NCI-H510A treated with DMSO at 0.1 percent for 48 hours (cell line): ENCODE measurements at regions not wholly inside any gene's neighbourhood (a gene's known extent, or its start where the extent isn't known, plus 50 kb on each side); places are given as distances from the start of the nearest gene placed in this dataset.
"Not testable (repeated sequence)": the region's sequence is repeated elsewhere in the genome, so short reads cannot be mapped to it uniquely, and the experiment has no call there.

Experiments
- DNase-seq: peaks from one replicate; lab custom pipeline; 2025; lab: John Stamatoyannopoulos, UW

GRCh38 chr2:63740020-63740419 lies 101.7 kb upstream of the UGP2 start:
- DNase-seq, result no peak

- DNase-seq, result no peak
Observed at GRCh38 chr2:63740943-63741342, 100.8 kb upstream of the UGP2 start.

GRCh38 chr2:63741884-63742579 lies 99.7 kb upstream of the UGP2 start:
- DNase-seq, result no peak

GRCh38 chr2:63742580-63742976 lies 99.1 kb upstream of the UGP2 start:
- DNase-seq, result no peak

GRCh38 chr2:63743170-63743981 lies 98.3 kb upstream of the UGP2 start:
- DNase-seq, result no peak

GRCh38 chr2:63743982-63744966 lies 97.4 kb upstream of the UGP2 start:
- DNase-seq, result no peak

GRCh38 chr2:63746548-63746947 lies 95.1 kb upstream of the UGP2 start:
- not testable (repeated sequence) for DNase-seq

- DNase-seq, result no peak
Observed at GRCh38 chr2:63751901-63752300, 89.8 kb upstream of the UGP2 start.

GRCh38 chr2:63755216-63755615 lies 86.5 kb upstream of the UGP2 start:
- no peak for DNase-seq

GRCh38 chr2:63755965-63756364 lies 85.7 kb upstream of the UGP2 start:
- DNase-seq, result no peak

GRCh38 chr2:63763391-63763941 lies 78.2 kb upstream of the UGP2 start:
- no peak for DNase-seq

GRCh38 chr2:63764630-63765029 lies 77.1 kb upstream of the UGP2 start:
- DNase-seq, result no peak

- DNase-seq, result no peak
Observed at GRCh38 chr2:63765117-63765516, 76.6 kb upstream of the UGP2 start.

GRCh38 chr2:63767307-63767706 lies 74.4 kb upstream of the UGP2 start:
- DNase-seq, result no peak

GRCh38 chr2:63768051-63768450 lies 73.6 kb upstream of the UGP2 start:
- DNase-seq, result no peak

GRCh38 chr2:63769915-63770314 lies 71.8 kb upstream of the UGP2 start:
- no peak for DNase-seq

- DNase-seq, result no peak
Observed at GRCh38 chr2:63772061-63772460, 69.6 kb upstream of the UGP2 start.

- DNase-seq, result no peak
Observed at GRCh38 chr2:63775191-63775590, 66.5 kb upstream of the UGP2 start.

- DNase-seq, result no peak
Observed at GRCh38 chr2:63776382-63776781, 65.3 kb upstream of the UGP2 start.

- DNase-seq, result no peak
Observed at GRCh38 chr2:63777816-63778215, 63.9 kb upstream of the UGP2 start.

GRCh38 chr2:63778391-63778790 lies 63.3 kb upstream of the UGP2 start:
- no peak for DNase-seq

GRCh38 chr2:63780518-63781155 lies 61.1 kb upstream of the UGP2 start:
- DNase-seq, result no peak
